ENCODE measurements at regions not wholly inside any gene's neighbourhood (a gene's known extent, or its start where the extent isn't known, plus 50 kb on each side); places are given as distances from the start of the nearest gene placed in this dataset.

- Mint-ChIP-seq H3K4me1 (peaks cover 6% of the 10 kb centered on the region; the same call in 1 of the 2 replicates), H3K27ac (no peak overlapping the region; the same call in 1 of the 2 replicates), H3K36me3 (peaks cover 8% of the 10 kb centered on the region), H3K9me3 (peaks cover 6% of the 10 kb centered on the region), H3K27me3 (ENCODE audit: low read depth) (no peaks in the 10 kb centered on the region), H3K4me3 (no peak overlapping the region)
- CTCF ChIA-PET, result interaction anchor here (0.7 to 1.1 kb wide), 2 partner anchors 18 to 26 kb away, joined by 3 read pairs; no protein-coding TSS in a partner anchor
- no peak for ATAC-seq
- DNase-seq (ENCODE audit: low spot score), result no peak
- no peak for TF ChIP-seq ZNF671 (CRISPR knock-in tag; IDR thresholded peaks at IDR 0.05)
- TF ChIP-seq CTCF (IDR thresholded peaks at IDR 0.05), result no peak
- TF ChIP-seq NFE2L1 (CRISPR knock-in tag; IDR thresholded peaks at IDR 0.05), result no peak
- no peak for TF ChIP-seq ZNF138 (CRISPR knock-in tag; conservative IDR thresholded peaks at IDR 0.05)
- TF ChIP-seq KAT7 (CRISPR knock-in tag; IDR thresholded peaks at IDR 0.05; ENCODE audit: borderline replicate concordance), result no peak
- no peak for TF ChIP-seq ZNF121 (CRISPR knock-in tag; IDR thresholded peaks at IDR 0.05)
- TF ChIP-seq NR2C2 (CRISPR knock-in tag; IDR thresholded peaks at IDR 0.05), result no peak
- TF ChIP-seq JAZF1 (CRISPR knock-in tag; IDR thresholded peaks at IDR 0.05), result no peak
- TF ChIP-seq NR1H2 (CRISPR knock-in tag; IDR thresholded peaks at IDR 0.05), result no peak
- TF ChIP-seq MYBL2 (CRISPR knock-in tag; IDR thresholded peaks at IDR 0.05), result no peak
- TF ChIP-seq ATF2 (CRISPR knock-in tag; IDR thresholded peaks at IDR 0.05; ENCODE audit: borderline replicate concordance, low read depth), result no peak
- no peak for TF ChIP-seq PRDM15 (CRISPR knock-in tag; IDR thresholded peaks at IDR 0.05)
- TF ChIP-seq SP1 (CRISPR knock-in tag; conservative IDR thresholded peaks at IDR 0.05), result no peak
- no peak for TF ChIP-seq ZNF232 (CRISPR knock-in tag; IDR thresholded peaks at IDR 0.05)
- no peak for TF ChIP-seq STAT6 (CRISPR knock-in tag; conservative IDR thresholded peaks at IDR 0.05; ENCODE audit: low read depth)
- no peak for TF ChIP-seq TEAD1 (CRISPR knock-in tag; IDR thresholded peaks at IDR 0.05)
- no peak for TF ChIP-seq HMGXB4 (CRISPR knock-in tag; IDR thresholded peaks at IDR 0.05)
- no peak for TF ChIP-seq ZNF512 (CRISPR knock-in tag; IDR thresholded peaks at IDR 0.05; ENCODE audit: borderline replicate concordance)
- no peak for TF ChIP-seq NR3C1 (CRISPR knock-in tag; conservative IDR thresholded peaks at IDR 0.05; ENCODE audit: low read depth)
- POLR2A ChIA-PET, result no interaction called here
Measured at GRCh38 chr6:14950103-14950969, 295.5 kb upstream of the JARID2 start.
